H1 (cell line): ENCODE measurements at regions not wholly inside any gene's neighbourhood (a gene's known extent, or its start where the extent isn't known, plus 50 kb on each side); places are given as distances from the start of the nearest gene placed in this dataset.
A peak's percentile ranks its signal among the peaks of the same experiment; 100 is the strongest.

Experiments
- CTCF ChIA-PET: fragments of 300-600 bp; sonication (Branson Sonifier 250); formaldehyde crosslinking; loops from one replicate; lab custom pipeline; 2021; ENCODE audit not compliant: partially characterized antibody; lab: Charles Lee
- POLR2A ChIA-PET: fragments of 300-600 bp; sonication (Branson Sonifier 250); formaldehyde crosslinking; loops from one replicate; lab custom pipeline; 2021; ENCODE audit warnings: inconsistent platforms; ENCODE audit not compliant: partially characterized antibody; lab: Charles Lee
- DNase-seq, 2 experiments: peaks; one replicate each; pipeline versions ENCODE4 v3.0.0 to v3.0.0-alpha.2; 2010 to 2022; ENCODE audit warnings: low spot score in 2 of 2, low read depth in 1 of 2, mixed read lengths in 1 of 2
- FAIRE-seq: peaks from 2 replicates; lab custom pipeline; 2011; peaks lifted over from hg19 to GRCh38; lab: Jason Lieb, UNC
- H2AFZ ChIP-seq: 2 replicates; pipeline ENCODE4 v1.8.1; 2012; ENCODE audit warnings: low read length, inconsistent platforms
- H2AK5ac ChIP-seq: 2 replicates; pipeline ENCODE4 v1.6.1; 2013; ENCODE audit warnings: low read depth, low read length
- H2BK120ac ChIP-seq: replicated peaks from 2 replicates; pipeline ENCODE3; 2013; ENCODE audit warnings: low read depth, low read length, inconsistent platforms
- H2BK12ac ChIP-seq: 2 replicates; pipeline ENCODE4 v1.6.1; 2013; ENCODE audit warnings: low read depth, low read length
- H2BK15ac ChIP-seq: 2 replicates; pipeline ENCODE4 v1.6.1; 2013; ENCODE audit warnings: low read length
- H2BK20ac ChIP-seq: 2 replicates; pipeline ENCODE4 v1.6.1; 2013; ENCODE audit warnings: low read length
- H2BK5ac ChIP-seq: 2 replicates; pipeline ENCODE4 v1.6.1; 2013; ENCODE audit warnings: low read depth, low read length
- H3K14ac ChIP-seq: 2 replicates; pipeline ENCODE4 v1.6.1; 2013; ENCODE audit warnings: inconsistent platforms; ENCODE audit not compliant: insufficient read length
- H3K18ac ChIP-seq: 2 replicates; pipeline ENCODE4 v1.6.1; 2013; ENCODE audit warnings: low read length; ENCODE audit errors: extremely low read depth
- H3K23ac ChIP-seq: 2 replicates; pipeline ENCODE4 v1.6.1; 2013; ENCODE audit warnings: inconsistent platforms; ENCODE audit not compliant: insufficient read length
- H3K23me2 ChIP-seq: 2 replicates; pipeline ENCODE4 v1.6.1; 2013; ENCODE audit warnings: low read depth, low read length
- H3K27ac ChIP-seq: 2 replicates; pipeline ENCODE4 v1.6.1; 2011; ENCODE audit warnings: low read depth, low read length, inconsistent platforms
- H3K27me3 ChIP-seq, 4 experiments: replicated peaks in 1 of 4; 1 replicate in 1 of 4; 2 replicates in 3 of 4; pipeline versions ENCODE4 v1.6.1 to v1.8.1; 2011 to 2013; ENCODE audit warnings: low read length in 3 of 4, mild to moderate bottlenecking in 3 of 4, inconsistent platforms in 2 of 4, mixed read lengths in 2 of 4, moderate library complexity in 1 of 4; ENCODE audit not compliant: control insufficient read depth in 3 of 4, insufficient read depth in 3 of 4; ENCODE audit errors: extremely low read depth in 1 of 4
- H3K36me3 ChIP-seq, 4 experiments: 2 replicates each; pipeline versions ENCODE4 v1.6.1 to v1.8.1; 2011 to 2013; ENCODE audit warnings: mild to moderate bottlenecking in 4 of 4, low read length in 3 of 4, moderate library complexity in 2 of 4, control low read depth in 1 of 4, inconsistent platforms in 1 of 4; ENCODE audit not compliant: insufficient read depth in 4 of 4, control insufficient read depth in 2 of 4
- H3K4ac ChIP-seq: replicated peaks from 2 replicates; pipeline ENCODE3; 2013; ENCODE audit warnings: low read length, low read depth, mixed read lengths, inconsistent platforms; ENCODE audit not compliant: insufficient read length
- H3K4me1 ChIP-seq, 4 experiments: replicated peaks in 1 of 4; 1 replicate in 1 of 4; 2 replicates in 3 of 4; pipeline versions ENCODE4 v1.6.1 to v1.8.1; 2011 to 2013; ENCODE audit warnings: low read length in 3 of 4, inconsistent platforms in 2 of 4, mixed read lengths in 1 of 4; ENCODE audit not compliant: insufficient read depth in 4 of 4, control insufficient read depth in 3 of 4
- H3K4me2 ChIP-seq, 2 experiments: 2 replicates each; pipeline versions ENCODE4 v1.6.1 to v1.8.1; 2011 to 2013; ENCODE audit warnings: low read depth in 2 of 2, low read length in 2 of 2, control low read depth in 1 of 2, inconsistent platforms in 1 of 2, mild to moderate bottlenecking in 1 of 2; ENCODE audit not compliant: insufficient read depth in 1 of 2
- H3K4me3 ChIP-seq, 4 experiments: fragments of 200-600, 300-600 bp in 1 of 4; sonication (generic), shearing (Covaris generic), sonication (Bioruptor Twin) in 1 of 4; 2 replicates each; pipeline versions ENCODE4 v1.5.1 to v1.8.1; 2011 to 2016; ENCODE audit warnings: low read length in 4 of 4, low read depth in 3 of 4, control low read depth in 2 of 4, inconsistent platforms in 2 of 4, mild to moderate bottlenecking in 2 of 4, mixed read lengths in 1 of 4, moderate library complexity in 1 of 4; ENCODE audit not compliant: insufficient read depth in 2 of 4; ENCODE audit errors: extremely low read depth in 1 of 4
- H3K56ac ChIP-seq: replicated peaks from 2 replicates; pipeline ENCODE3; 2013; ENCODE audit warnings: low read depth, mild to moderate bottlenecking, mixed read lengths, low read length, inconsistent platforms; ENCODE audit not compliant: insufficient read length
- H3K79me1 ChIP-seq: 2 replicates; pipeline ENCODE4 v1.6.1; 2013; ENCODE audit warnings: low read depth, low read length, control low read depth
- H3K79me2 ChIP-seq, 2 experiments: 2 replicates each; pipeline versions ENCODE4 v1.6.1 to v1.8.1; 2012 to 2013; ENCODE audit warnings: low read length in 2 of 2, mild to moderate bottlenecking in 2 of 2, inconsistent platforms in 1 of 2; ENCODE audit not compliant: insufficient read depth in 2 of 2, control insufficient read depth in 1 of 2
- H3K9ac ChIP-seq, 4 experiments: replicated peaks in 1 of 4; 1 replicate in 1 of 4; 2 replicates in 3 of 4; pipeline versions ENCODE4 v1.6.1 to v1.8.1; 2011 to 2013; ENCODE audit warnings: low read depth in 3 of 4, low read length in 3 of 4, control low read depth in 2 of 4, mild to moderate bottlenecking in 2 of 4, moderate library complexity in 2 of 4, inconsistent platforms in 1 of 4; ENCODE audit errors: extremely low read depth in 1 of 4
- H3K9me3 ChIP-seq, 2 experiments: 2 replicates each; pipeline versions ENCODE4 v1.6.1 to v1.8.1; 2012 to 2013; ENCODE audit warnings: mild to moderate bottlenecking in 2 of 2, moderate library complexity in 2 of 2, control low read depth in 1 of 2, inconsistent platforms in 1 of 2, low read depth in 1 of 2, low read length in 1 of 2, mixed read lengths in 1 of 2; ENCODE audit not compliant: insufficient read depth in 2 of 2
- H4K20me1 ChIP-seq, 2 experiments: replicated peaks in 1 of 2; 2 replicates each; pipeline versions ENCODE3 to v1.8.1; 2011 to 2013; ENCODE audit warnings: inconsistent platforms in 2 of 2, low read length in 2 of 2, mild to moderate bottlenecking in 1 of 2; ENCODE audit not compliant: insufficient read depth in 2 of 2, control insufficient read depth in 1 of 2
- H4K5ac ChIP-seq: 2 replicates; pipeline ENCODE4 v1.6.1; 2013; ENCODE audit warnings: low read length, low read depth, mixed read lengths, inconsistent platforms; ENCODE audit not compliant: insufficient read length
- H4K8ac ChIP-seq: 2 replicates; pipeline ENCODE4 v1.8.0; 2013; ENCODE audit warnings: mild to moderate bottlenecking, moderate library complexity, low read length, inconsistent platforms; ENCODE audit not compliant: insufficient read depth; ENCODE audit errors: extremely low read depth
- H4K91ac ChIP-seq: replicated peaks from 2 replicates; pipeline ENCODE3; 2013; ENCODE audit warnings: low read length, mixed read lengths, inconsistent platforms; ENCODE audit not compliant: insufficient read length
- CBX8 ChIP-seq: fragments of 300-800, 300-1000 bp; sonication (generic); IDR thresholded peaks from 2 replicates; pipeline ENCODE4 v1.7.1; 2016; ENCODE audit warnings: low read depth, low read length, borderline replicate concordance
- HDAC6 ChIP-seq: IDR thresholded peaks from one replicate; pipeline ENCODE4 v1.7.1; 2012; ENCODE audit warnings: low read depth, mild to moderate bottlenecking, inconsistent platforms, low read length, moderate library complexity
- WGBS, 2 experiments: shearing (Covaris generic) in 1 of 2; methylation state at CpG; one replicate each; pipeline versions ENCODE4 v1.1.6 to v1.1.7; 2013 to 2015; ENCODE audit warnings: low lambda C conversion rate in 2 of 2, mixed read lengths in 2 of 2, inconsistent platforms in 1 of 2, low coverage in 1 of 2, missing lambda C conversion rate in 1 of 2; ENCODE audit not compliant: insufficient replicate concordance in 2 of 2, insufficient coverage in 1 of 2, insufficient read length in 1 of 2; ENCODE audit errors: extremely low coverage in 1 of 2, missing lambda C conversion rate in 1 of 2; 5-methylcytosine and 5-hydroxymethylcytosine counted together

- WGBS, 2 experiments: 70% methylated on average over 3 of the region's 3 CpGs; no CpG with 5 or more reads in 1 of the 2 experiments
- Histone ChIP-seq H4K5ac (no peak overlapping the region), H3K27me3 (no peaks in the 10 kb centered on the region), H3K4me2 (no peak overlapping the region), H2BK20ac (no peak overlapping the region), H3K18ac (no peak overlapping the region), H3K56ac (no peak overlapping the region), H3K23ac (no peak overlapping the region), H3K27ac (no peak overlapping the region), H2BK15ac (no peak overlapping the region), H2AFZ (no peak overlapping the region), H3K14ac (no peak overlapping the region), H3K23me2 (no peaks in the 10 kb centered on the region), H2BK12ac (no peak overlapping the region), H3K36me3 (no peaks in the 10 kb centered on the region), H2BK120ac (no peak overlapping the region), H2AK5ac (no peak overlapping the region), H3K79me1 (no peaks in the 10 kb centered on the region), H3K4me3 (no peak overlapping the region), H3K79me2 (no peaks in the 10 kb centered on the region), H2BK5ac (no peak overlapping the region), H3K9ac (no peak overlapping the region), H4K20me1 (no peaks in the 10 kb centered on the region), H3K9me3 (no peaks in the 10 kb centered on the region), H4K91ac (no peak overlapping the region), H3K4ac (no peak overlapping the region), H3K4me1 (peaks cover 0 to 3% (median 1%) of the 10 kb centered on the region in 4 experiments; a peak in 2 of 7 replicates), H4K8ac (no peak overlapping the region)
- FAIRE-seq (peak; percentile 39), DNase-seq (no peak)
- no peak for TF ChIP-seq HDAC6
- TF ChIP-seq CBX8: no peak
- CTCF ChIA-PET: interaction anchor here (0.6 to 1.1 kb wide), 2 partner anchors 22 to 175 kb away, joined by 3 read pairs; no protein-coding TSS in a partner anchor
- POLR2A ChIA-PET: no interaction called here
These were observed 302.6 kb downstream of the SNAPC1 start for GRCh38 chr14:62064751-62065323.
